GM19351 (cell line): ENCODE measurements at regions not wholly inside any gene's neighbourhood (a gene's known extent, or its start where the extent isn't known, plus 50 kb on each side); places are given as distances from the start of the nearest gene placed in this dataset.
"Not testable (repeated sequence)": the region's sequence is repeated elsewhere in the genome, so short reads cannot be mapped to it uniquely, and the experiment has no call there.

Experiments
- ATAC-seq: cut with Tn5 transposase; IDR thresholded peaks from one replicate; pipeline ENCODE4 v1.9.1; 2021; ENCODE audit warnings: mild to moderate bottlenecking, moderate library complexity; ENCODE audit not compliant: unreplicated experiment

DNA sequence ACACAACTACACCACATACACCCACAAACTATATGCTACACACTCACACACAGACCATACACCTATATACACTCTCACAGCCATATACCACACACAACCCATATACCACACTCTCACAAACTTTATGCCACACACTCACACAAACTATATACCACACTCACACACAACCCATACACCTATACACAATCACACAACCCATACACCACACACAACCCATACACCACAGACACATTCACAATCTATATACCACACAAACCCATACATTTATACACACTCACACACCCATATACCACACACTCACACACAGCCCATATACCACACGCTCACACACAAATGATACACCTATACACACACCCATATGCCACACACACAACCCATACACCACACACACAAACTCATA lies 163.3 kb downstream of the TMEM121 start:
- no peak for ATAC-seq

DNA sequence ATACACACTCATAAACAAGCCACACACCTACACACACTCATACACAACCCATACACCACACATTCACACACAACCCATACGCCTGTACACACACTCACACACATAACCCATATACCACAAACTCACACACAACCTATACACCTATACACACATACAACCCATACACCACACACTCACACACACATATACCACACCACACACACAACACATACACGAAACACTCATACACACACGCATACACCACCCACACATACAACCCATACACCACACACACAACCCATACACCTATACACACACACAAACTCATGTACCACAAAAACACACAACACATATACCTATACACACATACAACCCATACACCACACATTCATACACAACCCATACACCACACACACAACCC lies 164.3 kb downstream of the TMEM121 start:
- no peak for ATAC-seq

DNA sequence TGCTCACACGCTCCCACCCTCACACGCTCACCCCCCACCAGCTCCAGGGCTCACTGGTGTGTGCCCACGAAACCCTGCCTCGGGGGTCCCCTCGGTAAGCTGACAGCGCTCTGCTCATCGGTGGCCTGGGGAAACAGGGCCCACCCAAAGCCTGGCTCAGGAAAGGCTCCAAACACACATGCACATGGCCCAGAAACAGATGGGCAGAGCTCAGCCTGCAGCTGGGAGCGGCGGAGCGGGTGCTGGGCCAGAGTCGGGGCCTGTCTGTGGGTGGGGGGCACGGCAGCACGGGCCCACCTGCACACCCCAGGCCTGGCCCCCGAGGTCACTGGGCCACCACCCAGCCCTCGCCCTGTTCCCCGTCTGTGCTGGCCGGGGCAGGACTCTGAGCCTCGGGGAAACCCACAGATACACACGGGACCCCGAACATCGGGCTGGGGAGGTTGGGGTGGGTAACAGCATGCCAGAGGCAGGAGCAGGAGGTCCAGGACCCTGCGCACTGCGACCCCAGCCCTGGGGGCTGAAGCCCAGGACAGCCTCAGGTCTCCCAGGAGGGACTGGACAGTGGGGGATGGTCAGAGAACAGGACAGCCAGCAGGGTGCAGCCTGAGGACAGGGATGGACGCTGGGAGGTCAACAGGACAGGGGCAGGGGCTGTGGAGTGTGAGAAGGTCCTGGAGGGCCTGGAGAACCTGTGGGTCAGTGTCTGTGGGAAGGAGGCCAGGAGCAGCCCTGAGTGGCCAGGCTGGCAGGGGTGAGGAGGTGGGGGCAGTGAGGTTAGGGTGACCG lies 165.1 kb downstream of the TMEM121 start:
- not testable (repeated sequence) for ATAC-seq

DNA sequence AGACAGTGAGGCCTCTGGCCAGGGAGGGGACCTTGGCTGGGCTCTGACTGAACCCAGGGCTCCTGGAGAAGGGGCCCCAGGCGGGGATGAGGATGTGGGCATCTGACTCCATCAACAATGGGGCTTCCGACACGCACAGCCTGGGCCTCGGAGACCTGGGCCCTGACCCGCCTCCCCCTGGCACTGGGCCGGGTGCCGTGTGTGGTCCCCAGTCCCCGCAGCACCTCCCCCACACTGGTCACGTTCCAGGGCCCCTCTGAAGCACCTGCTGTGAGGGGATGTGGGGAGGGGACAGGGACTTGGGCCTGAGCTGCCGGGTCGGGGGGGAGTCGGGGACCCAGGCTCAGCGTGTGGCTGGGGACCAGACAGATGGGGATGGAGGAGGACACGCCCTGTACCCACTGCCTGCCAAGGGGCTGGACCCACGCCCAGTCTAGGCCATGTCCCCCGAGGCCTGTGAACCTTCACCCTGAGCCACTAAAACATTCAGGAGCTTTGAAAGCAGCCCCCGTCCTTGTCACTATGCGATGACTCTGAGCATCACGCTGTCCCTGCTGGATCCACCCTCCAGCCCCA lies 165.8 kb downstream of the TMEM121 start:
- ATAC-seq: not testable (repeated sequence)

DNA sequence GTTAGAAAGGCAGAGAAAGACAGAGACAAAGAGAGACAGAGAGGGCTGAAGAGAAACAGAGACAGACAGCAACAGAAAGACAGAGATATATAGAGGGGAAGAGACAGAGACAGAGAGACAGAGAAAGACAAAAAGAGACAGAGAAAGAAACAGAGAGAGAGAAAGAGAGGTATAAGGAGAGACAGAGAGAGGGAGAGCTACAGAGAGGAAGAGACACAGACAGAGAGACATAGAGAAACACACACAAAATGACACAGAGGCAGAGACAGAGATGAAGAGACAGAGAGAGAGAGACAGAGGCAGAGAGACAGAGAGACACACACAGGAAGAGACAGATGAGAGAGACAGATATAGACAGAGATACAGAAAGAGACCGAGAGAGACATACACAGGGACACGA lies 168.6 kb downstream of the TMEM121 start:
- ATAC-seq: no peak

DNA sequence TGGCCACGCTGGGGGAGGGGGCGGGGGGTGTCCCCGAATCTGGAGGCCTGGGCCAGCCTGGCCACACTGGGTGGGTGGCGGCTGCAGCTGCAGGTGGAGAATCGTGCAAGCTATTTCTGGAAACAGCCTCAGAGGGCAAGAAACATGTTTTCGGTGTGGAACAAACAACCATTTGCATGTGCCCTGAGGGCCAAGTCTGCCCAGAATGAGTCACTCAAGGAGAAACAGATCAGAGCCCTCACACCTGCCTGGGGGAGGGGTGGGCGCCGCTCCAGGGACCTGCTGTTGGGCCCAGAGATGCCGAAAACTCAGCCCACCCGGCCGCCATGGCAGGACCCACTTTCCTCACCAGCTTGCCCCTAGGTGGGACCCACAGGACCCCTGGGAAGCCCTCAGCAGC lies 170.0 kb downstream of the TMEM121 start:
- ATAC-seq: peak; percentile 53

DNA sequence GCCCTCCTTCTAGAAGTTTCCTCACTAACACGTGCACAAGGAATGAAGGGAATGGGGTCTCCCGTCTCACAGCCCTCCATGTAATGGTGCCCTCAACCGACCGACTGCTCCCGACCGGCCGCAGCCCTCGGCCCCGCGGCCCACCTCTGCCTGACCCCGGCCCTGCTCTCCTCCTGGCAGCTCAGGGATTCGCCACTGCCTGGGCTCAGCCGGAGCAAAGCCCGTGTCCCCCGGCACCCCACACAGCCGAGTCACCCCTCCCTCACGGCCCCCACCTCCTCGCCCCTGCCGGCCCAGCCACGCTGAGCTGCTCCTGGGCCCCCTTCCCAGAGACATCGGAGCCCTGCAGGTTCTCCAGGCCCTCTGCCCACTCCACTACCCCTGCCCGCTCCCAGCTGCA lies 171.0 kb downstream of the TMEM121 start:
- not testable (repeated sequence) for ATAC-seq

DNA sequence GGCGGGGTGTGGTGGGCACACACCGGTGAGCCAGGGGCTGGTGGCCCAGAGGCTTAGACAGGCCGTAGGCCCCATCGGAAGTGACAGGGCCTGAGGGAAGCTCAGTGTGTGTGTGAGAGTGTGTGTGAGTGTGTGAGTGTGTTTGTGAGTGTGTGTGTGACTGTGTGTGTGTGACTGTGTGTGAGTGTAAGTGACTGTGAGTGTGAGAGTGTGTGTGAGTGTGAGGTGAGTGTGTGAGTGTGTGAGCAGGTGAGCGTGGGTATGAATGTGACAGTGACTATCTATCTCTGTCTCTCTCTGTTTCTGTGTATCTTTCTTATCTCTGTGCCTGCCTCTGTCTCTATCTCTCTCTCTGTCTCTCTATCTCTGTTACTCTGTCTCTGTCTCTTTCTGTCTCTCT lies 171.6 kb downstream of the TMEM121 start:
- ATAC-seq: not testable (repeated sequence)

DNA sequence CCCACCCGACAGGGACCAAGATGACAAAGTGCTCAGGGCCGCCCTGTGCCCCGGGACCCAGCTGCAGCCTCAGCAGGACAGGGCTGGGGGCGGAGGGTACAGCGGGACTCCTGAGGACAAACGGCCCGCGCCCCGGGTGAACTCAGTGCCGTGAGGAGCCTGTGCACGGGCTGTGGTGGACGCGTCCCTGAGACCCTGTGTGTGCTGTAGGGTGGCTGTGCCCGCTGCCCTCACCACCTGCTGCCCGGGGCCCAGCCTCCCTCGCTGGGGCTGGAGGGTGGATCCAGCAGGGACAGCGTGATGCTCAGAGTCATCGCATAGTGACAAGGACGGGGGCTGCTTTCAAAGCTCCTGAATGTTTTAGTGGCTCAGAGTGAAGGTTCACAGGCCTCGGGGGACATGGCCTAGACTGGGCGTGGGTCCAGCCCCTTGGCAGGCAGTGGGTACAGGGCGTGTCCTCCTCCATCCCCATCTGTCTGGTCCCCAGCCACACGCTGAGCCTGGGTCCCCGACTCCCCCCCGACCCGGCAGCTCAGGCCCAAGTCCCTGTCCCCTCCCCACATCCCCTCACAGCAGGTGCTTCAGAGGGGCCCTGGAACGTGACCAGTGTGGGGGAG lies 172.7 kb downstream of the TMEM121 start:
- ATAC-seq: not testable (repeated sequence)

DNA sequence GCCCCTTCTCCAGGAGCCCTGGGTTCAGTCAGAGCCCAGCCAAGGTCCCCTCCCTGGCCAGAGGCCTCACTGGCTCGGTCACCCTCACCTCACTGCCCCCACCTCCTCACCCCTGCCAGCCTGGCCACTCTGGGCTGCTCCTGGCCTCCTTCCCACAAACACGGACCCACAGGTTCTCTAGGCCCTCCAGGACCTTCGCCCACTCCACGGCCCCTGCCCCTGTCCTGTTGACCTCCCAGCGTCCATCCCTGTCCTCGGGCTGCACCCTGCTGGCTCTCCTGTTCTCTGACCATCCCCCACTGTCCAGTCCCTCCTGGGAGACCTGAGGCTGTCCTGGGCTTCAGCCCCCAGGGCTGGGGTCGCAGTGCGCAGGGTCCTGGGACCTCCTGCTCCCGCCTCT lies 173.3 kb downstream of the TMEM121 start:
- not testable (repeated sequence) for ATAC-seq

DNA sequence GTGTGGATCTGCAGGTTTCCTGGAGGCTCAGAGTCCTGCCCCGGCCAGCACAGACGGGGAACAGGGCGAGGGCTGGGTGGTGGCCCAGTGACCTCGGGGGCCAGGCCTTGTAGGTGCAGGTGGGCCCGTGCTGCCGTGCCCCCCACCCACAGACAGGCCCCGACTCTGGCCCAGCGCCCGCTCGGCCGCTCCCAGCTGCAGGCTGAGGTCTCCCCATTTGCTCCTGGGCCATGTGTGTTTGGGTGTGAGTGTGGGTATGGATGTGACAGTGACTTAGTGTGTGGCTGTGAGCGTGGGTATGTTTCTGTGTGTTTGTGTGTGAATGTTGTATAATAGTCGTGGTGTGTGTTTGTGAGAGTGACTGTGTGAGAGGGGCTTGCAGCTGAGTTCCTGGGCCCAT lies 173.8 kb downstream of the TMEM121 start:
- not testable (repeated sequence) for ATAC-seq

DNA sequence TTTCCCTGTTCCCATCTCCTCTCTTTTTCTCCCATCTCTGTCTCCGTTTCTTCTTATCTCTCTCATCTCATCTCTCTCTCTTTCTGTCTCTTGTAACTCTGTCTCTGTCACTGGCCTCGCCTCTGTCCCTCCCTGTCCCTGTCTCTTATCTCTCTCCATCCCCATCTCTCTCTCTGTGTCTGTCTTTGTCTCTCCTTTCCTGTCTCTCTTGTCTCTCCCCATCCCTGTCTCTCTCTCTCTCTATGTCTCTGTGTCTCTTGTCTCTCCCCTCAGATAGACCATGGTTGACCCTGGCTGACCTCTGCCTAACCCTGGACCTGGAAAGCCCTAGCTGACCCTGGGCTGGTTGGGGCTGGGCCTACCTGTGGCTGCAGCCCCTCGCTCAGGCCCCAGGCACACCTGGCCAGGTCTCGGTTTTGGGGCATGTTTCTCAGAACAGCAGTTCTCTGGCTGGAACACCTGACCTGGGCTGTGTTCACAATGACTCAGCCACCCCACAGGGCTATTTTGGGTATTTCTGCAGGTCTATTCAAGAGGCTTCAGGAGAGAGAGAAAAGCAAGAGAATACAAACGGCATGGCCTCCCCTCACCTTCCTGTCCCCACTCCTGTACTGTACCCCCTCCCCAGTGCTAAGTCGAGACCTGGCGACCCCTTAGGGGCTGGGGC lies 174.4 kb downstream of the TMEM121 start:
- ATAC-seq: peak; percentile 50

DNA sequence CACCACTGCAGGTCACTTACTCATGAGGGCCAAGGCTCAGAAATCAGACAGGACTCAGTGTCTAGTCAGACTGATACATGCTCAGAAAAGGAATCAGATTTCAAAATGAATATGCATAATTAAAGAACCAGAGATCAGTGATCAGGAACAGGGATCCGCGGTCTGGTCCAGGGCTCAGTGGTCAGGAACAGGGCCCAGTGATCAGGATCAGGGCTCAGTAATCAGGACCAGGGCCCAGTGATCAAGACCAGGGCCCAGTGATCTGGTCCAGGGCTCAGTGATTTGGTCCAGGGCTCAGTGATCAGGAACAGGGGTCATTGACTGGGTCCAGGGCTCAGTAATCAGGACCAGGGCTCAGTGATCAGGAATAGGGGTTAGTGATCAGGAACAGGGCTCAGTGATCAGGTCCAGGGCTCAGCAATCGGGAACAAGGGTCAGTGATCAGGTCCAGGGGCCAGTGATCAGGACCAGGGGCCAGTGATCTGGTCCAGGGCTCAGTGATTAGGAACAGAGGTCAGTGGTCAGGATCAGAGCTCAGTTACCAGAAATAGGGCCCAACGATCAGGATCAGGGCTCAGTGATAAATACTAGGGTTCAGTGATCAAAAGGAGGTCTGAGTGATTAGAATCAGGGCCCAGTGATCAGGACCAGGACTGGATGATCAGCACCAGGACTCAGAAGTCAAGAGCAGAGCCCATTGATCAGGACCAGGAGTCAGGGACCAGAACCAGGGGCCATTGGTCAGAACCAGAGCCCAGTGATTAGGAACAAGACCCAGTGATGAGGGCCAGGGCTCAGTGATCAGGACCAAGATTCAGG lies 175.3 kb downstream of the TMEM121 start:
- no peak for ATAC-seq

DNA sequence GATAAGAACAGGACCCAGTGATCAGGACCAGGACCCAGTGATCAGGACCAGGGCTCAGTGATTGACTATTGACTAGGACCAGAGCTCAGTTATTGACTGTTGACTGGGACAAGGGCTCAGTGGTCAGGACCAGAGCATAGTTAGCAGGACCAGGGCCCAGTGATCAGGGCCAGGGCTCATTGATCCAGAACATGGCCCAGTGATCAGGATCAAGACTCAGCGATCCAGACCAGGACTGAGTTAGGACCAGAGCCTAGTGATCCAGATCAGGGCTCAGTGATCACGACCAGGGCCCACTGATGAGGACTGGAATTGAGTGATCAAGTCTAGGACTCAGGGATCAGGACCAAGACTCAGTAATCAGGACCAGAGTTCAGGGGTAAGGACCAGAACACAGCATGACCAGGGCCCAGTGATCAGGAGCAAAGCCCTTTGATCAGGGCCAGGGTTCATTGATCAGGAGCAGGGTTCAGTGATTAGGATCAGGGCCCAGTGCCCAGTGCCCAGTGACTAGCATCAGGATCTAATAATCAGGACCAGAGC lies 176.0 kb downstream of the TMEM121 start:
- ATAC-seq: no peak

DNA sequence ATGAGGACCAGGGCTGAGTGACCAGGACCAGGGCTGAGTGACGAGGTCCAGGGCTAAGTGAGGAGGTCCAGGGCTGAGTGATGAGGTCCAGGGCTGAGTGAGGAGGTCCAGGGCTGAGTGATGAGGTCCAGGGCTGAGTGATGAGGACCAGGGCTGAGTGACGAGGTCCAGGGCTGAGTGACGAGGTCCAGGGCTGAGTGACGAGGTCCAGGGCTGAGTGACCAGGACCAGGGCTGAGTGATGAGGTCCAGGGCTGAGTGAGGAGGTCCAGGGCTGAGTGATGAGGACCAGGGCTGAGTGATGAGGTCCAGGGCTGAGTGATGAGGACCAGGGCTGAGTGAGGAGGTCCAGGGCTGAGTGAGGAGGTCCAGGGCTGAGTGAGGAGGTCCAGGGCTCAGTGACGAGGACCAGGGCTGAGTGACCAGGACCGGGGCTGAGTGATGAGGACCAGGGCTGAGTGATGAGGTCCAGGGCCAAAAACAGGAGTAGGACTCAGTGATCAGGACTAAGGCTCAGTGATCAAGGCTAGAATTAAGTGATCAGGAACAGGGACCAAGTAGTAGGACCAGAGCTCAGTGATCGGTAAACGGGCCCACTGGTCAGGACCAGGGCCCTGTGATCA lies 176.8 kb downstream of the TMEM121 start:
- not testable (repeated sequence) for ATAC-seq

DNA sequence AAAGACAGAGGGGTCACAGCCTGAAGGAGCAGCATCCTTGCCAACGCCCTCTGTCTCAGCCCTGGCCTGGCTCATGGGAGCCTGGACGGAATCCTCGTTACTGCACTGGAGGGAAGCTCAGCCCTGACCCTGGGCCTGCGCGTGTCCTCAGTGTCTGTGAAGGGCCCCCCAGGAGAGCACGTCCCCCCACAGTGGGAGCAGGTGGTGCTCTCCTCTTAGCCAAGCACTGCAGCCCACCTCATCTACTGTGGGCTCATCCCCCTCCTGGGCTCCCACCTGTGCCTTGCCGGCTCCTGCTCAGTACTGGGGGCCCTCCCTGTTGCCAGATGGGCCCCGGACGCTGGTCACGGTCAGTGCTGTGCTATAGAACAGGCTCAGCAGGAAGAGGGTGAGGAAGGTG lies 177.7 kb downstream of the TMEM121 start:
- ATAC-seq: not testable (repeated sequence)

DNA sequence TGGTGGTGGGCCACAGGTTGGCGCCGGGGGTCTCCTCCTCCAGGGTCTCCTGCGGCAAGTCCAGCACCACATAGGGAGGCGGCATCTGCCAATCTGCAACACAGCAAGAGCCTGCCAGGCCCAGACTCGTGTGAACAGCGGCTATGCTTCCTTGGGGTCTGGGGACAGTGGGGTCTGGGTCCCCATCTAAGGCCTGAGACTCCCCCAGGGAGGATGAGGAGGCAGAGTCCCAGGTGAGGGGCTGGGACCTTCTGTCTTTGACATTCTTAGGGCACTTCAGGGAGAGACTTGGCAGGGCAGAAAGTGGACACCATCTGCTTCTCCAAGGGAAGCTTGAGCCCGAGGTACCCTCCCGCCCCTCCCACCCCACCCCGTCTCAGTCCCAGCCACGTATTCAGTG lies 178.1 kb downstream of the TMEM121 start:
- not testable (repeated sequence) for ATAC-seq

DNA sequence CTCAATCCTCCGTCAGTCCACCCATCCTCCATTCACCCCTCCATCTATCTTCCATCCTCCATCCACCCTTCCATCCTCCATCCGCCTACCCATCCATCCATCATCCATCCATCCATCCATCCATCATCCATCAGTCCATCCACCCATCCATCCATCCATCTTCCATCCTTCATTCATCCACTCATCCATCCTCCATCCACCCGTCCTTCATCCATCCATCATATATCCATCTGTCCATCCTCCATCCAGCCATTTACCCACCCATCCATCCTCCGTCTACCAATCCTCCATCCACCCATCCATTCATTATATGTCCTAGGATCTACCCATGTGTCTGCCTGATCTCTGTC lies 179.1 kb downstream of the TMEM121 start:
- ATAC-seq: not testable (repeated sequence)

DNA sequence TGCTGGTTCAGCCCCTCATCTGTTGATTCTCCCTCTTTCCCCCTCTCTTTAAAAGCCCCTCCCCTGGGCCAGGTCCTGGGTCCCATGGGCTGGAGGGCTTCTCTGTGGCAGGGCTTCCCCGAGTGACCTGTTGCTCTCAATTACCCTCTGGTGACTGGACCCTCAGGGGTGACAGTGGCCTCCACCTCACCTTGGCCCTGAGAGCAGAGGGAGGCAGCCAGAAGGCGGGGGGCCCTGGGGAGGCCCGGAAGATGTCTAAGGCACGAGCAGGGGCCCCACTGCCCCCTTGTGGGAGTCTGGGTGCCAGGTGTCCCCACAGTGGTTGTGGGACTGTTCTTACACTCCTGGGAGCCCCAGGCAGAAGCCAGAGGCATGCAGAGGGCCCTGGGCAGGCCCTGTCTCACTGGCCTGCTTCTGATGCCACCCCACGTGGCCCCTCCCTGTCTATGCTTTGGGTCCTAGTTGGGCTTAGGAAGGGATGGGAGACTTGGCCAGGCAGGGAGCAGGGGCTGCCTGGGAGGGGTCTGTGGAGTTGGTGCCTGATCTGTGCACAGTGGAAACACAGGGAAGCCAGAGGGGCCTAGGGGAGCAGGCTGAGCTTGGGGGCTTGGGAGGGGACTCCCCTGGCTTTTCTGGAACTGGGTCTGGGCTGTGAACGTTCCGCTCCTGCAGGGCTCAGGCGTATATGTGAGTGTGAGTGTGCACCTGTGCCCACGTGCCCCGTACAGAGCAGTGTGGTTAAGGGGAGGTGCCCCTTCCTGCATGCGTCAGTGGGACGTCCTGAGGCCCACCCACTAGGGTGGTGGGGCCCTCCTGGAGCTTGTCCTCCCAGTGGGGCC lies 179.7 kb downstream of the TMEM121 start:
- ATAC-seq: peak; percentile 47
